ENCODE measurements at regions not wholly inside any gene's neighbourhood (a gene's known extent, or its start where the extent isn't known, plus 50 kb on each side); places are given as distances from the start of the nearest gene placed in this dataset.

- DNase-seq (ENCODE audit: low read depth) = no peak
- no peak overlapping the region for H3K4me3 ChIP-seq (ENCODE audit: low read depth, low read length)
- TF ChIP-seq CTCF (IDR thresholded peaks at IDR 0.05; ENCODE audit: control insufficient read depth, extremely low read depth, insufficient read depth) = no peak
Measured at GRCh38 chr6:126188279-126188909, 151.5 kb upstream of the CENPW start.

GRCh38 chr6:126195625-126196236 is 144.2 kb upstream of the CENPW start:
- H3K4me3 ChIP-seq (ENCODE audit: low read depth, low read length) = no peak overlapping the region
- no peak for TF ChIP-seq CTCF (IDR thresholded peaks at IDR 0.05; ENCODE audit: control insufficient read depth, extremely low read depth, insufficient read depth)
- no peak for DNase-seq (ENCODE audit: low read depth)

- no peak for TF ChIP-seq CTCF (IDR thresholded peaks at IDR 0.05; ENCODE audit: control insufficient read depth, extremely low read depth, insufficient read depth)
- no peak for DNase-seq (ENCODE audit: low read depth)
- H3K4me3 ChIP-seq (ENCODE audit: low read depth, low read length) = no peak overlapping the region
Measured at GRCh38 chr6:126198631-126199030, 141.3 kb upstream of the CENPW start.

GRCh38 chr6:126199466-126199865 is 140.4 kb upstream of the CENPW start:
- DNase-seq (ENCODE audit: low read depth) = no peak
- no peak overlapping the region for H3K4me3 ChIP-seq (ENCODE audit: low read depth, low read length)
- TF ChIP-seq CTCF (IDR thresholded peaks at IDR 0.05; ENCODE audit: control insufficient read depth, extremely low read depth, insufficient read depth) = no peak

GRCh38 chr6:126202707-126203106 is 137.2 kb upstream of the CENPW start:
- no peak for DNase-seq (ENCODE audit: low read depth)
- TF ChIP-seq CTCF (IDR thresholded peaks at IDR 0.05; ENCODE audit: control insufficient read depth, extremely low read depth, insufficient read depth) = no peak

DNA sequence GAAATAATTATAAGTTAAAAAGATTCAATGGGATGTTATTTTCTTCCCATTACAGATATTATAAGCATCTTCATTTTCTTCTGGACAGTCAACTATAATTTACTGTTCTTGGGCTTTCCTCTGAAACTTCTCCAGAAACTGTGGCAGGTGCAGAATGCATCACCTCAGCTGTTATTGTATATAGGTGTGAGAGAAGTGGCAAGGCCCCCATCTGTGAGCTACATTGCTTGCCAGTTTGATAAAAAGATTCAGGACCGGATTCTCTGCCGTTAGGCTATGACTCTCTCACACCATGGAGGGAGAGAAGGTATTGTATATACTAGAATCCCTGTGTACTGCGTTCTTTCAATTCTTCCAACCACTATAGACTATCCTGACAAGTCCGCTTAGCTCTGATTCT is 135.8 kb upstream of the CENPW start:
- TF ChIP-seq CTCF (IDR thresholded peaks at IDR 0.05; ENCODE audit: control insufficient read depth, extremely low read depth, insufficient read depth) = no peak
- H3K4me3 ChIP-seq (ENCODE audit: low read depth, low read length) = no peak overlapping the region
- DNase-seq (ENCODE audit: low read depth) = no peak

More at GRCh38 chr6:126202707-126203106, 137.2 kb upstream of the CENPW start:
- no peak overlapping the region for H3K4me3 ChIP-seq (ENCODE audit: low read depth, low read length)

DNA sequence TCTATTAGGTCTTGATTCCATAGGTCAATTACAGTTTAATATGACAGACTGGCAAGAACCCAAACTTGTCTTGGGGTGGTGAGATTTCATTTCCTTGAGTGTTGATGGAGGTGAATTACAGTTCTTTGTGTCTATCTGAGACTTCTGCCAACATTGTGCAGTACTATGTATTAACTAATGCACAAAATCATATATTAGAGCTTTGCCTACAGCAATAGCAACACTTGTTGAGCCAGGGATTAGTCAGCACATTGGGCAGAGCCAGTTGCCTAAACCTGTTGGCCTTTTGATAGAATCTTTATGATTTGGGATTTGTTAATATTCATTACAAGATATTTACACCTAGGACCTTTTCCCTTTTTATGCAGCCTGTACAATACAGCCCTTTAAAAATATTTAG is 135.3 kb upstream of the CENPW start:
- TF ChIP-seq CTCF (IDR thresholded peaks at IDR 0.05; ENCODE audit: control insufficient read depth, extremely low read depth, insufficient read depth) = no peak
- DNase-seq (ENCODE audit: low read depth) = no peak
- H3K4me3 ChIP-seq (ENCODE audit: low read depth, low read length) = no peak overlapping the region
